Fibroblast of skin of right biceps (primary cell): ENCODE measurements at regions not wholly inside any gene's neighbourhood (a gene's known extent, or its start where the extent isn't known, plus 50 kb on each side); places are given as distances from the start of the nearest gene placed in this dataset.
"Not testable (repeated sequence)": the region's sequence is repeated elsewhere in the genome, so short reads cannot be mapped to it uniquely, and the experiment has no call there.

ENCODE experiments used
- DNase-seq: peaks from one replicate; pipeline ENCODE4 v3.0.0-alpha.2; 2013

DNA sequence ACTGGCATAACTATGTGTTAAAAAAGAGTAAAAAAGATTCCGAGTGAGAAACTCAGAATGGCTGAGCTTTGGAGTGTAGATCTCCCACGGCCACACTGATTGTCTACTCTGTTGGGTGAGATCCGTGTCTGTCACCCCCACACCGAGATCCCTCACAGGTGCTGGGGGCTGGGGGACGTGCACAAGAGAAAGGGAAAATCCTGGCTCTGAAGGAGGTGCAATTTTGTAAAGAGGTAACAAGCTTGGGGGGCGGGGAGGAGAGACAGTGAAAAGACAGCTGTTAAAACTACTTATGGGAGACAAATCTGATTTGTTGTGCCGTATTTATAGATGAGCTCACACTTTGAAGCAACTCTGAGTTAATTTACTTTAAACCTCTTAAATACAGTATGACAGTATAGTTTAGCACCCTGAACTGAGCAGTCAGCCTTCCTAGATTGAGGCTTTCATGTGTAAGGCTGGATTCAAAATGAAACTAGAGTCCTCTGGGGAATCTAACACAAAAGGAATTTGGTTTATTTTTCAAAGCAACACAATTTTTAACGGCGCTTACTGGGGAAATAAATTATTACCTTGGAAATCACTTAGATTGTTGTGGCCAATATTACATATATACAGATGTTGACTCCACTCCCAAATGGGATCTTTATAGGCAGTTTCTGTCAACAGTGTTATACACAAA, 167.4 kb upstream of the RGS6 start:
- peak; percentile 7 for DNase-seq

DNA sequence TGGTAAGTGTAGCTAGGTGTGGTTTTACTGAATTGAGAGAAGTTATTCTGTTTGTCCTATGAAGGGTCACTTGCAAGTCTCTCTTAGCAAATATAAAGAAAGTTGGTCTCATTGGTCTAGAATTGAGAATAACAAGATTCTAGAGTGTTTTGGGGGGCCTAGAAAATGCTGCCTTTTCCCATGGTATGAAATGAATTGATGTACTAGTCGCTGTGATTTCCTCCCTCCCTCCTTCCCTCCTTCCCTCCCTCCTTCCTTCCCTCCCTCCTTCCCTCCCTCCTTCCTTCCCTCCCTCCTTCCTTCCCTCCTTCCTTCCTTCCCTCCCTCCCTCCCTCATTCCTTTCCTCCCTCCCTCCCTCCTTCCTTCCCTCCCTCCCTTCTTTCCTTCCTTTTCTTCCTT, 166.7 kb upstream of the RGS6 start:
- DNase-seq: no peak

DNA sequence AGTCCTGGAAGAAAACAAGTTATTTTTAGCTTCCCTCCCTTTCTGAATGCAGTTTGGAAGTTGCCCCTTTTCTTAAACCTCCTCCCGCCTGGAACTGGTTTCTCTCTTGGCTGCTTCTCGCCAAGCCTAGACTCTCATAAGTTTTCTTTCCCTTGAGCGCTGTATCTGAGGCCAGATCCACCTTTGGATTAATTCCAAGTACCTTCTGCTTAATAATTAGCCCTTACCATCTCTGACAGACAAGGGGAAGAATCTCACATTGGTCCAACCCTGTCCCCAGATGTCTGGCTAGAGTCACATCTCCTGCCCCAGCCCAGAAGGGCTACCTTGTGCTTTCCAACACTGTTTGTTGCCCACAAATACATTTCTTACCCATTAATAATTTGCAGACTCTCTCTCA, 161.8 kb upstream of the RGS6 start:
- no peak for DNase-seq

DNA sequence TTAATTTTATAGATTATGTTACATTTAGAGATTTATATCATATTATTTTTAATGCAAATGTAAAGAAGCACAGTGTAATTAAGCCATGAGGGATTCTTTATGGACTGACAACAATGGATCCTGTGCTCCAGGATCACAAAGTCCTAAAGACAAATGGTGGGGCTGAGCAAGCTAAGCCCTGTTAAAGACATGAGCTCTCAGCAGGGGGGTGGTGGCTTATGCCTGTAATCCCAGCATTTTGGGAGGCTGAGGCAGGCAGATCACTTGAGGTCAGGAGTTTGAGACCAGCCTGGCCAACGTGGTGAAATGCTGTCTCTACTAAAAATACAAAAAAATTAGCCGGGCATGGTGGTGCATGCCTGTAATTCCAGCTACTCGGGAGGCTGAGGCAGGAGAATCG, 160.8 kb upstream of the RGS6 start:
- DNase-seq: not testable (repeated sequence)

DNA sequence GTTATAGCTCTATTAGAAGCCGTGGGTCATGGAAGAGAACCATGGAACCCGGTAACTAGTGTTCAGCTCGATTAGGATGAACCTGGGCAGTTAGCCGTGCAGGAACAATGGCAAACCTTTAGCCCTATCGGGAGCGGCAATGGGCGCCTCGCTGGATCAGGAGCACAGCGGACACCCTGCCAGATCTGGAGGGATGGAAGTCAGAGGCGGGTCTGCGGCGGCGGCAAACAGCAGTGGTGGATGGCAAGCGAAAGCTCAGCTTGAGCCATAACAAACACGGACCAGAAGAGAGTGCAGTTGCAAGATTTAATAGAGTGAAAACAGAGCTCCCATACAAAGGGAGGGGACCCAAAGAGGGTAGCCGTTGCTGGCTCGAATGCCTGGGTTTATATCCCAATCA, 160.2 kb upstream of the RGS6 start:
- DNase-seq: not testable (repeated sequence)

DNA sequence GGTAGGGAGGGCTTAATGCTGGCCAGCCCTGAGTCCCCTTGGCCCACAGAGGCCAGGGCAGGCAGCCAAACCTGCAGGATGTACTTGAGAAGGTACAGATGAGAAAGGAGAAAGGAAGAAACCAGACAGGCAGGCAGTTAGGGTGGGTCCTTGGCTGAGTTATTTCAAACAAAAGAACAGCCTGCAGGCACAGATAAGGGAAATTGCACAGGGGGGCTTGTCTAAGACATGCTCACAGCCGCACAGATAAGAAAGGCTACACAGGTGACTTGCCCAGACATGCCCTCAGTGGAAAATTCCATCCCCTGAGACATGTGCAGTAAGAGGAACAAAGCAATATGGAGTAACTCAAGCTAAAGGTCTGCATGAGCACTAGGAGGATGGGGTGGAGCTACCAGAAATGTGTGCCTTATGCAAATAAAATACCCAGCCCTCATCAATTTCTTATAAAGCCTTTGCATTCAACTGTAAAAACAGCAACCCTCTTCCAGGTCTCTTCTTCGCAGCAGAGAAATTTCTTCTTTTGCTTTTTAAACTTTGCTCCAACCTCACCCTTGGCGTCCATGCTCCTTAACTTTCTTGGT, 158.2 kb upstream of the RGS6 start:
- DNase-seq: no peak

DNA sequence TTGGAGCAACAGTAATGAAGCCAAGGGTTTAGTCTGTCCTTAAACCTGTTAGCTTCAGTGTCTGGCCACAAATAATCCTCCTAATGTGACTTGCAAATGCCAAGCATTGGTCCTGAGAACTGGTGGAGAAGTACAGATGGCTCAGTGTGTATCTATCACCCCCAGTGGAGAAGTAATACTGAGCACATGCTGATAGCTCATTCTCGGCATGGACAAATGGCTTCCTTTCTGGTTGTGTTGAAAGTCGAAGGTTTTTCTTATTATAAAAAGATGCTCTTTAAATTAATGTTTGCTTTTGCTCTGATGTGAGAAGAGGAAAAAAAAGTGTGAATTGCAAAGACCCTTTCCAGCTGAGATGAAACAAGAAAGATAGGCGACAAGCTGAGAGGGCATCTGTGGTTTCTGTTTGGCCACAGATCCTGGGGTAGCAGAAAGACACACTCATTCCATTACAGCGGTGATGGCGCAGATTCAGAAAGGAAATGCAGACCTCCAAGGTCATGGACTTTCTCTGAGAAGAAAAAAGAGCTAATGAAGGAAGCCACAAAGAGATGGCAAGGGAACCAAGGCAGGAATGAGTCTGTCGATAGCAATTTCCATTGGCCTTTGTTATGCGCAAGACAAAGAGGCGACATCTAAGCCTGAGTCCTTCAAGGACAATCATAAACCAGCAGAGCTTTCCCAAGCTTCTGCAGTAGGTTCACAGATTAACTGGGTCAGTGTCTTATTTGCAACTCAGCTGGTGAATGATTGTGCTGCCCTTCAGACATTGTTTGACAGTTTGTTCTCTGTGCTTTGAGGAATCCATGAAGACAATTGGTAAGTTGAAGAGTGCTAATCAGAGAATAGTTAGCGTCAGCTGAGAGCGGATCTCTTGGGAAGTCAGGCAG, 155.5 kb upstream of the RGS6 start:
- peak; percentile 28 for DNase-seq

DNA sequence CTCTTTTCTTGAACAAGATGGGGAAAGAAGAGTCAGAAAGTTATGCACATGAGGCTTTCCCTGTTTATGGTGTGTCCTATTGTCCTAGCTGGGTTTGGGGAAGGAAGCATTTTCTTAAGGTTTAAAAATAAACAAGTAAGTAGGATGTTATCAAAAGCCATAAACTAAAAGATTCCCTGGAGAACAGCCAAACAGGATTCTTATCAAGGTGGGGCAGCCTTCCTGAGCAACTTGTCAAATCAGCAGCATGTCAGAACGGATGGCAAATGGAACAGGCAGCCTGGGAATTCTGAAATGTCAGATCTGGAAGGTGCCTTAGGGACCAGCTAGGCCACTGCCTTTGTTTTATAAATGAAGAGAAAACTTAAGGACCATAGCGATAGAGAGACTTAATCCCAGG, 152.2 kb upstream of the RGS6 start:
- no peak for DNase-seq

DNA sequence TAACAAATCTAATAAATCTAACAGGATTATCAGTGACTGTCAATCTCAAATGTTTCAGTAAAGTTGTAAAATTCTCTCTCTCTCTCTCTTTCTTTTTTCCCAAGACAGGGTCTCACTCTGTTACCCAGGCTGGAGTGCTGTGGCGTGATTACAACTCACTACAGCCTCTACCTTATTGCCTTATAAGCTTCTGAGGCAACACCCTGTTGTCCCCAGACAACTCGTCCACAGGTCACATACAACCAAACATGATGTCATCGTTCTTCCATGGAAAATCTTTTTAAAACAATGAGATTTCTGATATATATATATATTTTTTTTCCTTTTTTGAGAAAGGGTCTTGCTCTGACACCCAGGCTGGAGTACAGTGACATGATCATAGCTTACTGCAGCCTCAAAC, 151.4 kb upstream of the RGS6 start:
- DNase-seq: no peak

DNA sequence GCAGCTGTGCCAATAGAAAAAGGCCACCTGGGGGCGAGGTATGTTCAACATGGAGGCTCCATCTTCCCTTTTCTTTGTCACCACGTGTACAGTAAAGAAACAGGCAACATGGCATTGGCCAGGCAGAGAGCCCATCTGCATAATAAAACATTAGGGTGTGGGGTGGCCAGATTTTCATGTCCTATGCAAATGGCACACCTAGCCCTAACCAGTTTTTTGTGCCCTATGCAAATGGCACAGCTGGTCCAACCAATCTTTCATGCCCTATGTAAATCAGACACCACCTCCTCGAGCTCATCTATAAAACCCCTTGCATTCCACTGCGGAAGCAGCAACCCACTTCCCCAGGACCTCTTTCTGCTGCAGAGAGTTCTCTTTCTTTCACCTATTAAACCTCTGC, 149.1 kb upstream of the RGS6 start:
- no peak for DNase-seq

DNA sequence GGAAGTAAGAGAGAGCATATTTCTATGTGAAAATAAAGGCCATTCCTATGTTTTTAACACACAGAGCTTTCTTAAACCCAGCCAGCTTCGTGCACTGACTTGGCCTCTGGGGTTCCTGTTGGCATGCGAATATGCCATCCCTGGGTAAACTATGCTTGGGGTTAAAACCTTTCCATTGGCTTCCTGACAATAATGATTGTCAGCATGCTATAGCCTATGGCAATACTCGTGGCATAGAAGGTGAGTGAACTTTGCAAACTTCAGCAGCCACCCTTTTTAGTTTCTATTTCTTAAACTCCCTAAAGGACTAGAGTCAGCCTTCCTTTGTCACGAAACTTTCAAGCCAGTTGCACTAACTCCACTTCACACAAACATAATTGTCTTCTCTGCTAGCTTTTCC, 148.4 kb upstream of the RGS6 start:
- no peak for DNase-seq

DNA sequence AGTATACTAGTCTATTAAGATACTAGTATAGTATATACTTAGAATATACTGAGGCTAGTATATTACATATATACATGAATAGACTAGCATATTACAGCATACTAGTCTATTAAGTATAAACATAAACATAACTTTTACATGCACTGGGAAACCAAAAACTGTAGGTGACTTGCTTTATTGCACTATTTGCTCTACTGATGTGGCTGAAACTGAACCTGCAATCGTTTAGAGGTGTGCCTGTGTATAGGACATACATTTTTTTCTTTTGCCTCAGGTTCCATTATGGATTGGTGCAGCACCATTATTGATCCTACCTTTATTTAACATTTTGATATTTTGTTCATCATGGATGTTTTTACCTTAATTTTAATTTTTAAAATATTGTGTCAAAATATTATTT, 143.2 kb upstream of the RGS6 start:
- no peak for DNase-seq

DNA sequence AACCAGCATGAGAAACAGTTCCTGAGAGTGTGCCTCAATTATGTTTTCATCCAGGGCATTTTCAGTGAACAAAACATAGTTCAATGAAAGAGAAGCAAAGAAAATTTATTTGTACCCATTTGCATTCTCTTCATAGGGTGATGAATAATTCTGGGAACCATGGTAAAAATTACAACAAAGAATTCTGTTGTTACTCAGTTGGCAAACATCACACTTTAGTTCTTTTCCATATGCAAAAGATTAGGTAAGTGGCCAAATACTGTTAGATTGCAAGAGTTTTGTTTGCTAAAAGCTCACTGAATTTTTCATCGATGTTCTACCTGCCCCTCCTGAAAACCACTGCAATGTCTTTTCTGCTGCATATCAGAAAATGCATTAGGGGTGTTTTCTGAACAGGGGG, 132.4 kb upstream of the RGS6 start:
- no peak for DNase-seq

DNA sequence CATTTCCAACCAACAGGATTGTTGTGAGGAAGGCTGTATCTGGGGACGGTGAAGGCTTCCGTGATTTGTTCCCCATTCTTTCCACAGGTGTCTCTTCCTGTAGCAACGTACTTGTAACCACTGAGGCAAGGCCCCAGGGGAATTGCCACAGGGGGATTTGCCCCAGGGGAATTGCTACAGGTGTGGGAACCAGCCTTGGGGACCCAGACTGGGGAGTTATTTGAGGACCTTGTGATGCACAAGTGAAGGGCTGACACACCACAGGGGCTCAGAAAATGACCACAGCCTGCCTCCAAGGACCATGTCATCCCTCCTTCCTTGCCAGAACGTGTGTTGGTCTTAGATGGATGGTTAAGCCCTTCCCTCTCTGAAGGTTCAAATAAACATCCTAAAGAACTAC, 131.4 kb upstream of the RGS6 start:
- DNase-seq: no peak

DNA sequence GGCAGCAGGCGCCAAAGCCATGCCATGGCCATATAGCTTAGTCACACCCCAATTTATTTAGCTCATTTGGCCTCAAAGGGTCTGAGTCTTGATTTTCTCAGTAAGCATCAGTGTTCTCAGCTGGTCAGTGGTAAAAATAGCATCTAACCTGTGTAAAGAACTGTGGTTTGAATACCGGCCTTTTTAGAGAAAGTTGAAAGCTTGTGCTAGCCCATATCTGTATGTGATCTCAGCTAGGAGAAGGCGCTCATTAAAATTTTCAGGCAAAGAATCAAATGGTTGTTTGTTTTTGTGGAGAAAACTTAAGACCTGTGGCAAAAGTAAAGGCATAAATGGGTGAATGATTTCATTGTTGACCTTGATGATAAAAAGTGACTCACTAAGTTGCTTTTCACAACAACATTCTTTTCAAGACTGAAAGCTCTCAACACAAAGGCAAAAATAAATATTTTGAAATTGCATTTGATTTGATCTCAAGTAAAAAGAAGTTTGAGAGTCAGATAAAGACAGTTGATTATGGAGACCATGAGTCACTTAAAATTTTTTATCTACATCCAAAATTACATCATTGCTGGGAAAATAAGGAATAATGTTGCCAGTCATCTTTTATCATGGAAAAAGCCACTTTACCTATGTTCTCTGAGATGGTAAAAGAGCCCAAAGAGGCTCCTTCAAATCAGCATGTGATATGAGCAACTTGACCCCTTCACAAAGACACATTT, 128.5 kb upstream of the RGS6 start:
- DNase-seq: no peak

DNA sequence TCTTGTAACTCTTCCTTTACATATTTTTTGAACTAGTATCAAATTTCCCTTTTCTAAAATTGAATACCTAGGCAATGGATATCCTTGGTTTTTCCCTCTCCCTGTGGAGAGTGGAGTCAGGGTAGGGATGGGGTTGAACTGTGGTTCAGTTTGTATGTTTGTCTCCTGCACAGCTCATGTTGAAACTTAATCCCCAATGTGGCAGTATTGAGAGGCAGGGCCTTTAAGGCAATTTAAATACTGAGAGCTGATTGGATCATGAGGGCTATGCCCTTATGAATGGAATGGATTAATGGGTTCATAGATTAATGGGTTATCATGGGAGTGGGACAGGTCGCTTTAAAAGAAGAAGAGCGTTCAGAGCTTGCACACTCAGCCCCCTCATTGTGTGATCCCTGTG, 127.2 kb upstream of the RGS6 start:
- DNase-seq: no peak

DNA sequence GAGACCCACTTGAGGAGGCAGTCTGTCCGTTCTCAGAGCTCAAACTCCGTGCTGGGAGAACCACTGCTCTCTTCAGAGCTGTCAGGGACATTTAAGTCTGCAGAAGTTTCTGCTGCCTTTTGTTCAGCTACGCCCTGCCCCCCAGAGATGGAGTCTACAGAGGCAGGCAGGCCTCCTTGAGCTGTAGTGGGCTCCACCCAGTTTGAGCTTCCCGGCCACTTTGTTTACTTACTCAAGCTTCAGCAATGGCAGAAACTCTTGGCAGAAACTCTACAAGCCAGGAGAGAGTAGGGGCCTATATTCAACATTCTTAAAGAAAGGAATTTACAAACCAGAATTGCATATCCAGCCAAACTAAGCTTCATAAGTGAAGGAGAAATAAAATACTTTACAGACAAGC, 125.2 kb upstream of the RGS6 start:
- not testable (repeated sequence) for DNase-seq

DNA sequence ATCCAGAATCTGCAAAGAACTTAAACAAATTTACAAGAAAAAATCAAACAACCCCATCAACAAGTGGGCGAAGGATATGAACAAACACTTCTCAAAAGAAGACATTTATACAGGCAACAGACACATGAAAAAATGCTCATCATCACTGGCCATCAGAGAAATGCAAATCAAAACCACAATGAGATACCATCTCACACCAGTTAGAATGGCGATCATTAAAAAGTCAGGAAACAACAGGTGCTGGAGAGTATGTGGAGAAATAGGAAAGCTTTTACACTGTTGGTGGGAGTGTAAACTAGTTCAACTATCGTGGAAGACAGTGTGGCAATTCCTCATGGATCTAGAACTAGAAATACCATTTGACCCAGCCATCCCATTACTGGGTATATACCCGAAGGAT, 121.4 kb upstream of the RGS6 start:
- not testable (repeated sequence) for DNase-seq

DNA sequence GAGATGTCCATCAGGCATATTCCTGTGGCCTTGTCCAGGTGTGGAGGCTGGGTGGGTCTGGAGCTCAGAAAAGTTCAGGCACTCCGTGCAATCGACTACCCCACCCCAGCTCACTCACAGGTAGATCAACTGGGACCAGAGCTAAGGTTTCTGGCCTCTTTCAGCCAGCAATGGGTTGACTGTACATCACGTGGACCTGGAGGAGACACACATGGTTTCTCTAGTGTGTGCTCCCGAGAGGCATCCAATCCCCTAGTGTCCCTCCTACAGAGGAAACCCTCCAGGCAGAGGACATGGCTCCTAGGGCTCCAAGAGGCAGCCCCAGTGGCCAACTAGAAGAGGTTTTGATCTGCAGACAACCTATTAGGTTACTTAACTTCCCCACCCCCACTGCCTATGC, 119.5 kb upstream of the RGS6 start:
- no peak for DNase-seq

DNA sequence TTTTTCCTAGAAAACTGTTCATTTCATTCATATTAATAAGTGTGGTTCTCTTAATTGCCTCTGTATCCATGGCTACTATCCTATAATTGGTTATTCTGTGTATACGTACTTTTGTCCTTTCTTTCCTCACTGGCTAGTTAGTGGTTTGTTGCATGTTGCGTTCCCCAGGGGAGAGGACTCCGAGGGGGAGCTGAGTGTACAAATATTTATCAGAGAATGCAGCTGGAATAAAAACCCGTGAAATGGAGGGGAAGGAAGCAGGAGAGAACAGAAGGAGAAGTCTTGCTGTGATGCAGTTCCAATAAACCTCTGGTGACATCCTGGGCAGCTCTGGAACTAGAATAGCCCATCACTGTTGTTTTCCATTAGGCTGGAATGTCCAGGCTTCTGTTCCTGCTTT, 117.1 kb upstream of the RGS6 start:
- DNase-seq: no peak

DNA sequence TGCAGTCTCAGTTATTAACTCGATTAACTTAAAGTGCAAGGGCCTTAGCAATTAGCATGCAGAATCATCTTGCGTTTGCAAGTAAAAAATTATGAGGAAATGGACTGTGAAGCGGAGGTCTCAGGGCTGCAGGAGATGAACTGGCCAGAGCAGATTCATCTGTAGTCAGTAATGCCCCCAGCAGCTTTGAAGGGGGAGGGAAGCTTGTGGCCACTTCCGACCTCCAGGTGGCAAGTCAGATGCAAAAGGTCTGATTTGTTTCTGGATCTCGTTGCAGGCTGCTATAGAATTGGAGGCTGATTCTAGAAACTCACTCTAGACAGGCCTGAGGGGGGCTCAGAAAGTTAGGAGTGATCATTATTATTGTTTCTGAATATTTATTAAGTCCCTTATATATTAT, 107.4 kb upstream of the RGS6 start:
- DNase-seq: no peak

DNA sequence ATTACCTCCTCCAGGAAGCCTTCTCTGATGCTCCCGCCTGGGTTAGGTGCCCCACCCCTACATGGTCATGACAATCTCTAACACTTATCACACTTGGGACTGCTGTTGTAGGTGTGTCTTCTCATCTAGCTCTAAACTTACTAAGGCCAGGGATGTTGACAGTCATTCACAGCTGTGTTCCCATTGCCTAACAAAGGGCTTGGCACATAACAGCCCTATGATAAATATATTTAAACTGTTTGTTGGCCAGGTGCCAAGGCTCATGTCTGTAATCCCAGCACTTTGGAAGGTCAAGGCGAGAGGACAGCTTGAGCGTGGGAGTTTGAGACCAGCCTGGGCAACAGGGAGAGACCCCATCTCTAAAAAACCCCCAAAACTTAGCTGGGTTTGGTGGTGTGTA, 98.8 kb upstream of the RGS6 start:
- DNase-seq: no peak
